ENCODE measurements at regions not wholly inside any gene's neighbourhood (a gene's known extent, or its start where the extent isn't known, plus 50 kb on each side); places are given as distances from the start of the nearest gene placed in this dataset.
"Not testable (repeated sequence)": the region's sequence is repeated elsewhere in the genome, so short reads cannot be mapped to it uniquely, and the experiment has no call there.

DNA sequence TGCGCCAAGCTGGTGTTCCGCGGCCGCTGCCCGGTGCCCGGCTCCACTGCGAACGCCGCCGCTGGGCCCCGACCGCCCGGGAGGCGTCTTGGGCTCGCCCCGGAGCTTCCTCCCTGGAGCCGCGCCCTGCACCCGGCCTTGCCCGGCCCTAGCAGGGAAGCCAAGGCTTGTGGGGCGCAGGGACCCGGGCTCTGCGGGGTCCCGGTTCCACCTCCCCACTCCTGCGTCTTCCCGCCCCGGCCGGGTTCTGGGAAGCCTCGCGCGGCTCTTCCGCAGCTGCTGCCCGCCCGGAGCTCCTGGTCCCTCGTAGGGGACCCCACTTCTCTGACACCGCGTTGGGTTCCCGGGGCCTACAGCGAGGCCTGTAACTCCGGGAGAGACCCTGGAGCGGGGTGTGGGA, 149.8 kb downstream of the OR4F15 start:
- TF ChIP-seq, protein P1, sequence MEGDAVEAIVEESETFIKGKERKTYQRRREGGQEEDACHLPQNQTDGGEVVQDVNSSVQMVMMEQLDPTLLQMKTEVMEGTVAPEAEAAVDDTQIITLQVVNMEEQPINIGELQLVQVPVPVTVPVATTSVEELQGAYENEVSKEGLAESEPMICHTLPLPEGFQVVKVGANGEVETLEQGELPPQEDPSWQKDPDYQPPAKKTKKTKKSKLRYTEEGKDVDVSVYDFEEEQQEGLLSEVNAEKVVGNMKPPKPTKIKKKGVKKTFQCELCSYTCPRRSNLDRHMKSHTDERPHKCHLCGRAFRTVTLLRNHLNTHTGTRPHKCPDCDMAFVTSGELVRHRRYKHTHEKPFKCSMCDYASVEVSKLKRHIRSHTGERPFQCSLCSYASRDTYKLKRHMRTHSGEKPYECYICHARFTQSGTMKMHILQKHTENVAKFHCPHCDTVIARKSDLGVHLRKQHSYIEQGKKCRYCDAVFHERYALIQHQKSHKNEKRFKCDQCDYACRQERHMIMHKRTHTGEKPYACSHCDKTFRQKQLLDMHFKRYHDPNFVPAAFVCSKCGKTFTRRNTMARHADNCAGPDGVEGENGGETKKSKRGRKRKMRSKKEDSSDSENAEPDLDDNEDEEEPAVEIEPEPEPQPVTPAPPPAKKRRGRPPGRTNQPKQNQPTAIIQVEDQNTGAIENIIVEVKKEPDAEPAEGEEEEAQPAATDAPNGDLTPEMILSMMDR (conservative IDR thresholded peaks at IDR 0.05; ENCODE audit: low read depth, low read length), result not testable (repeated sequence)
- TF ChIP-seq EZH2phosphoT487 (IDR thresholded peaks at IDR 0.05; ENCODE audit: borderline replicate concordance, low read length); EZH2 (IDR thresholded peaks at IDR 0.05; ENCODE audit: low read length, unreplicated experiment): not testable (repeated sequence)

Measured in PC-3 (cell line).